LNCaP clone FGC (cell line): ENCODE measurements at regions not wholly inside any gene's neighbourhood (a gene's known extent, or its start where the extent isn't known, plus 50 kb on each side); places are given as distances from the start of the nearest gene placed in this dataset.

Experiments
- DNase-seq: peaks from one replicate; pipeline ENCODE4 v3.0.0-alpha.2; 2011; ENCODE audit warnings: low read depth
- H3K4me3 ChIP-seq: 2 replicates; pipeline ENCODE4 v1.5.1; 2011; ENCODE audit warnings: mild to moderate bottlenecking, low read depth, low read length, control low read depth
- TF ChIP-seq, protein P1 (sequence below): IDR thresholded peaks from 2 replicates; pipeline ENCODE4 v1.5.1; 2012; ENCODE audit warnings: mild to moderate bottlenecking; ENCODE audit not compliant: control insufficient read depth, insufficient read depth; ENCODE audit errors: extremely low read depth

DNA sequence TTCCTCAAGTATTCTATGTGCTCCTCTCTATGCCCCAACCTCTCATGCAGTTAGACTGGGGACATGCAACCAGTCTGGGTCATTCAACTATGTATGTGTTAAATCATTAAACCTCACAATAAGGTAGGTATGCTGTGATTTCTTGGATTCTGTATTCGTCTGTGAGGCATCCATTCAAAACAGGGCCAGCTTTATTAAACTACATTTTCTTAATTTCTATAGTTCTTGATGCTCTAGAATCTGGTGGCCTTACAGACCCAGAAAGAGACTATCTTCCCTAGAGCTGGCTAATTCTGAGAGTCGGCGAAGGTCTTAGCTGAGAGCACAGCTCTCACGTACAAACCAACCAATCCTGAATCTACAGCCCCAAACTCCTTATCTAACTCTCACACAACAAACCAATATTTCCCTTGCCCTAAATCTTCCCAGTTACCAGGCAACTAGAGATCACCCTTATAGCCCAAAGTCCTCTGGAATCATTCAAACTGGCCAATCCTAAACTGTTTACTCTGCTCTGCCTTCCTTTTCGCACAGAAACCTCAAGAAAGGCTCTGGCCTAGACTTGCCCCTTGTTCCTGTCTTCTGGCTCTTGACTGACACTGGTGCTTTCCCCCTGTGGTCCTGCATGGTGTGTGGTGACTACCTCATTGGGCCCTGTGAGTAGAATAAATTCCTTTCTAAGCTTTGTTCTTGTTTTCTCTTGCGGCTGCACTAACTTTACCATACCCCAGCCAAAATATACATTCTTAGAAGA is 203.5 kb upstream of the TET2 start:
- TF ChIP-seq, protein P1, sequence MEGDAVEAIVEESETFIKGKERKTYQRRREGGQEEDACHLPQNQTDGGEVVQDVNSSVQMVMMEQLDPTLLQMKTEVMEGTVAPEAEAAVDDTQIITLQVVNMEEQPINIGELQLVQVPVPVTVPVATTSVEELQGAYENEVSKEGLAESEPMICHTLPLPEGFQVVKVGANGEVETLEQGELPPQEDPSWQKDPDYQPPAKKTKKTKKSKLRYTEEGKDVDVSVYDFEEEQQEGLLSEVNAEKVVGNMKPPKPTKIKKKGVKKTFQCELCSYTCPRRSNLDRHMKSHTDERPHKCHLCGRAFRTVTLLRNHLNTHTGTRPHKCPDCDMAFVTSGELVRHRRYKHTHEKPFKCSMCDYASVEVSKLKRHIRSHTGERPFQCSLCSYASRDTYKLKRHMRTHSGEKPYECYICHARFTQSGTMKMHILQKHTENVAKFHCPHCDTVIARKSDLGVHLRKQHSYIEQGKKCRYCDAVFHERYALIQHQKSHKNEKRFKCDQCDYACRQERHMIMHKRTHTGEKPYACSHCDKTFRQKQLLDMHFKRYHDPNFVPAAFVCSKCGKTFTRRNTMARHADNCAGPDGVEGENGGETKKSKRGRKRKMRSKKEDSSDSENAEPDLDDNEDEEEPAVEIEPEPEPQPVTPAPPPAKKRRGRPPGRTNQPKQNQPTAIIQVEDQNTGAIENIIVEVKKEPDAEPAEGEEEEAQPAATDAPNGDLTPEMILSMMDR, result no peak
- H3K4me3 ChIP-seq, result no peak overlapping the region
- no peak for DNase-seq

DNA sequence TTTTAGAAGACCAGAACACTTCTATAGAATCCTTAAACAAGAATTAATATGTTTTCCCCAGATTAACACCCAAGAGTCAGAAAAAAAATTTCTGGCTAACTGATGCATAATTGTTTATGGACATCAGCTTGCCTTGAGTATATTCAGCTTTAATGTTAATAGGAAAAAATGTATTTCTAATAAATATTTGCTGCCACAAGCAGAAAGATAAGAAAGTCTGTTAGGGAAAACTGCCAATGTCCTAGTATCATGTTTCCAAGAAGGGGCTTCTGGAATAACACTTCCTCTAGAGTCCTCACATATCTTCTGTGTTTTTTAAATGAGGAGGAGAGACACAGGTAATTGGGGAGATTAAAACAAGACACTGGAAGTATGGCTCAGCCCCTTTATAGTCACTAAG is 202.1 kb upstream of the TET2 start:
- TF ChIP-seq, protein P1, result no peak
- DNase-seq, result no peak

DNA sequence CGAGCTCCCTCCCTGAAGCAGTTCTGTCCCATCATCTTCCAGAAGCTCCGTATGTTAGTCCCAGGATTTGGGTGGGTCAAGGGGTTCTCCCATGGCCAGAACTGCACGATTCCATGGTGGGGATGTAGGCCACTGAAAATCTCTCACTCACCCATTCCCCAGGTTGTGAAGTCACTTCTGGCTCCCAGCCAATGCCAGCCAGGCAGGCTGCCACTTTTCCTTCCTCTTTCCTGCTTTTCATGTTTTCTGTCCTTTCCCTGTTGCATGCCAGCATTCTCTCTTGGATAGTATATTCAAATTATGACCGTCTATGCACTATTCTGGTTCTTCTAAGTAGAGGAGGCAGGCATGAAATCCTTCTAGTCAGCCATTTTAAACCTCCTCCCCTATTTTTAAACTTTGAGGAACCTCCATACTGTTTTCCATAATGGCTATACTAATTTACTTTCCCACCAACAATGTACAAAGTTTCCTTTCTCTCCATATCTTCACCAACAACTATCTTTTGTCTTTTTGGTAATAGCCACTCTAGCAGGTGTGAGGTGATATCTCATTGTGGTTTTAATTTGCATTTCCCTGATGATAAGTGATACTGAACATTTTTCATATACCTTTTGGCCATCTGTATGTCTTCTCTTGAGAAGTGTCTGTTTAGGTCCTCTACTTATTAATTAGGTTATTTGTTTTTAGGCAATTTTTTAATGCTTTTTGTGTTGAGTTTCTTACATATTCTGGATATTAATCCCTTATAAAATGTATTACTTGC is 182.1 kb upstream of the TET2 start:
- H3K4me3 ChIP-seq, result no peak overlapping the region
- peak; percentile 42 for DNase-seq

More for the DNA sequence above, 202.1 kb upstream of the TET2 start:
- no peak overlapping the region for H3K4me3 ChIP-seq

DNA sequence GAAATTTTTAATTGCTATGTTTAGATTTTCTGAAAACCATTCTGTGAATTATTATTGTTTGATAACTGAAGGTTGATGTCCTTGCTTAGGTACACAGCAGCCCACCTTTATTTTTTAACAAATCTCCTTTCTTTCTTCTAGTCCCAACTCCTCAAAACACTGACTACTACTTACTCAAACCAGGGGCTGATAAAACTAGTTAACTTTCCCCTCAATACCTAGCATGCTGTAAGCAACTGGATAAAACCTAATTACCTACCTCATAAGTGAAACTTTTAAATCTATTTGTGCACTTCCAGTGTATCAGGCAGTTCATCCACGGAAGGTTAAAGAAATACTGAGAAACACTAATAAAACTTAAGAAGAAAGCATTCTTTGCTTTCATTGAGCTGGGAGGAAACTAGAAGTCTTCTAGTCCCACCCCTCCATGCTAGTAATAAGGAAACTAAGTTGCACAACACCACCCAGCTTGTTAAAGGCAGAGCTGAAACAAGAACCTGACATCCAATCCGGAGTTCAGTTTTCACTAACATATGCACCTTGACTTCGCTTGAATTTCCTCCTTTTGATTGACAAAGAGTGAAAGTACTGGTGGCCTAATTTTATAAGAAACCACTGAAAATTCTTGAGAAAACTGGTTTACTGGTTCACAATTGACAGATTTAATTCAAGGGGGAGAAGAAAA is 180.2 kb upstream of the TET2 start:
- TF ChIP-seq, protein P1, result no peak
- DNase-seq, result peak; percentile 75
- peak overlapping the region; percentile 32 for H3K4me3 ChIP-seq

More for the DNA sequence above, 182.1 kb upstream of the TET2 start:
- TF ChIP-seq, protein P1, result no peak

DNA sequence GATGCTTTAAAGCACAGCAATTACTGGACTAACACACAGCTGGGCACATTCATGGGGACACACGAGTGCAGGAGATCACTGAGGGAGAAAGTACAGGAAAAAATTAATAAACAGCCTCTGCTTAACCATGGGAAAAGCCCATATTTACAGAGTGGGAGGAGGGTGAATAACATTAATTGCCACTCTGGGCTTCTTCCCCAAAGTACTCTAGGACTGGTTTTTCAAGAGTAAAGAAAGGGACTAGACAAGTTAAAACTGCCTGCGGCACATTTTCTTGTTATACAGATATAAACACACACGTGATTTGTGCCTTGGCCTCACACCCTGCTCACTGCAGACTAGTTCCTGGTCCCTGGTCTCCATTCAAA is 179.7 kb upstream of the TET2 start:
- H3K4me3 ChIP-seq, result peak overlapping the region; percentile 32
- TF ChIP-seq, protein P1, result no peak
- DNase-seq, result peak; percentile 96

DNA sequence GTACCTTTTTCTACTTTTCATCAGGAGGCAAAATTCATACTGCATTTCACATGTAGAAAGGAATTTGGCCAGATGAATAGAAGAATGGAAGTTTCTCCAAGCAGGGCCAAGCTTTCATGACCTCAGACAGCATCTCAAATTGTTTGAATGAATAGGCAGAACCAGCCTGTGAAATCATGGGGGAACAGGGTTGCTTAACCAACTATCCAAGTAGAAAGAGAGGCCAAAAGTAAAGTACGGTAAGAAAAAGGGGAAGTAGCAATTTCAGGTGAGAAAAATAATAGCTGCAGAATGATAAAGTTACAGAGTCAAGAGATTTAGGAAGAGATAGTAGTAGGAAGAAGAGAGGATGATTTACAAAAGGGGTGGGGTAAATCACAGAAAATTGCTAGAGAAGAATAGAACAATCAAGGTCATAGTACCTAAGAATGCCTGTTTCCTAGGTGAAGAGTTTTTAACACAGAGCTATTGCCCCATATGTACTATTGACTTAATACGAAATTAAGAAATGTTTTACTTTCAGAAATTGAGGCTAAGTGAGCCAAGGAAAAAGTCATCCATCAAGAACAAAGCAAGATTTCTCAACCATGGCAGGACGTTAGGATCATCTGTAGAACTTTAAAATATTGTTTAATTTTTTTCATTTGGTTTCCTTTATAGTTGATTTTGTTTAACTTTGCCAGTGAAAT is 177.1 kb upstream of the TET2 start:
- DNase-seq, result no peak
- no peak overlapping the region for H3K4me3 ChIP-seq
- TF ChIP-seq, protein P1, result no peak
